ENCODE measurements at regions not wholly inside any gene's neighbourhood (a gene's known extent, or its start where the extent isn't known, plus 50 kb on each side); places are given as distances from the start of the nearest gene placed in this dataset.

- TF ChIP-seq CTCF (IDR thresholded peaks at IDR 0.05; ENCODE audit: low read length) (no peak), EZH2 (optimal IDR thresholded peaks at IDR 0.05; ENCODE audit: low read depth, low read length) (no peak)
Measured at GRCh38 chr16:22659933-22660332, 149.2 kb downstream of the NPIPB5 start.

Data from MM.1S (cell line).